Gastroesophageal sphincter (tissue), 4 donors: ENCODE measurements at regions not wholly inside any gene's neighbourhood (a gene's known extent, or its start where the extent isn't known, plus 50 kb on each side); places are given as distances from the start of the nearest gene placed in this dataset.
"Not testable (repeated sequence)": the region's sequence is repeated elsewhere in the genome, so short reads cannot be mapped to it uniquely, and the experiment has no call there.

Experiments used
- ATAC-seq: fragments of 150-250 bp; one replicate; pipeline ENCODE4 v1.9.1; 2016; ENCODE audit warnings: mild to moderate bottlenecking, moderate library complexity
- H3K27ac ChIP-seq, 4 donors: fragments of 200-600 bp; sonication (generic) in 3 of 4; 1 replicate in 3 of 4; 2 replicates in 1 of 4; pipeline ENCODE4 v1.5.1; 2016 to 2019
- H3K27me3 ChIP-seq: fragments of 200-600 bp; sonication (generic); one replicate; pipeline ENCODE4 v1.5.1; 2019
- H3K36me3 ChIP-seq, 2 donors: fragments of 200-600 bp; sonication (generic); one replicate each; pipeline ENCODE4 v1.5.1; 2019; ENCODE audit warnings: control low read depth in 1 of 2
- H3K4me1 ChIP-seq, 3 donors: fragments of 200-600 bp; sonication (generic); 1 replicate in 2 of 3; 2 replicates in 1 of 3; pipeline ENCODE4 v1.5.1; 2016 to 2019; ENCODE audit warnings: control low read depth in 2 of 3
- H3K4me3 ChIP-seq, 2 donors: fragments of 200-600 bp; sonication (generic); one replicate each; pipeline ENCODE4 v1.5.1; 2019; ENCODE audit warnings: mild to moderate bottlenecking in 1 of 2, moderate library complexity in 1 of 2
- H3K9me3 ChIP-seq, 3 donors: fragments of 200-600 bp; sonication (generic); one replicate each; pipeline ENCODE4 v1.5.1; 2017 to 2019; ENCODE audit warnings: control low read depth in 2 of 3
- EP300 ChIP-seq: sonication (generic); formaldehyde crosslinking; IDR thresholded peaks from one replicate; pipeline ENCODE4 v1.6.1; 2017; ENCODE audit warnings: antibody characterized with exemption, mild to moderate bottlenecking
- POLR2A ChIP-seq, 2 donors: fragments of 450-650 bp; IDR thresholded peaks; one replicate each; pipeline ENCODE4 v1.6.1; 2017; ENCODE audit warnings: antibody characterized with exemption in 2 of 2, mild to moderate bottlenecking in 2 of 2, moderate library complexity in 1 of 2
- POLR2AphosphoS5 ChIP-seq: sonication (generic); formaldehyde crosslinking; IDR thresholded peaks from one replicate; pipeline ENCODE4 v1.6.1; 2017; ENCODE audit warnings: antibody characterized with exemption
- WGBS, 2 donors: methylation state at CpG; one replicate each; pipeline ENCODE4 v1.1.5; 2018; ENCODE audit warnings: low coverage in 1 of 2; 5-methylcytosine and 5-hydroxymethylcytosine counted together
- TF ChIP-seq, protein P1 (sequence below), 4 experiments: fragments of 200-600 bp in 2 of 4; fragments of 450-650 bp in 2 of 4; sonication (generic) in 1 of 4; IDR thresholded peaks; one replicate each; pipeline ENCODE4 v1.5.1; 2017 to 2019; ENCODE audit warnings: antibody characterized with exemption in 4 of 4, mild to moderate bottlenecking in 2 of 4, moderate library complexity in 2 of 4

DNA sequence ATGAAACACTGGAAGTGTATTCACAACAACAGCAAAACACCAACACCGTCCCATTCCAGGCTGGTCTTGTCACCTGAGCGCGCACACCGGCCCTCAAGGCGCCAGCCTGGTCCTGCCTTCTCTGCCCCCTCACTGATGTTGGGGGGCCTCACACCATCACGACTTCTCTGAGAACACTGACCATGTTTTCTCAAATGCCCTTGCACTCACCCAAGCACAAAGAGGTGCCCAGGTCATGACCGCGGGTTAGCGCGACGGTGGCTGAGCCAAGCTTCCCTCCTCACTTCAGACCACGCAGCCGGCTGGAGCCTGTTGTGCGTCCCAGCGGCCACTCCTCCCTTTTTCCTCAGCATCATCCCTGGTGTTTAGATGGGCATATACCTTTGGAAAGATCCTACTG is 101.3 kb upstream of the SALL3 start:
- ATAC-seq, result no peak
- no peak overlapping the region for H3K27ac ChIP-seq
- H3K36me3 ChIP-seq, result no peaks in the 10 kb centered on the region
- peaks cover 0 to 1% (median 0%) of the 10 kb centered on the region in 3 donors for H3K9me3 ChIP-seq
- WGBS, 2 donors, result 93 to 97% methylated on average over 11 to 14 of the region's 15 CpGs
- peaks cover 32% of the 10 kb centered on the region for H3K27me3 ChIP-seq
- H3K4me3 ChIP-seq, result no peak overlapping the region
- TF ChIP-seq POLR2AphosphoS5 (no peak), EP300 (no peak), POLR2A (IDR thresholded peaks at IDR 0.05) (no peak)
- TF ChIP-seq, protein P1, sequence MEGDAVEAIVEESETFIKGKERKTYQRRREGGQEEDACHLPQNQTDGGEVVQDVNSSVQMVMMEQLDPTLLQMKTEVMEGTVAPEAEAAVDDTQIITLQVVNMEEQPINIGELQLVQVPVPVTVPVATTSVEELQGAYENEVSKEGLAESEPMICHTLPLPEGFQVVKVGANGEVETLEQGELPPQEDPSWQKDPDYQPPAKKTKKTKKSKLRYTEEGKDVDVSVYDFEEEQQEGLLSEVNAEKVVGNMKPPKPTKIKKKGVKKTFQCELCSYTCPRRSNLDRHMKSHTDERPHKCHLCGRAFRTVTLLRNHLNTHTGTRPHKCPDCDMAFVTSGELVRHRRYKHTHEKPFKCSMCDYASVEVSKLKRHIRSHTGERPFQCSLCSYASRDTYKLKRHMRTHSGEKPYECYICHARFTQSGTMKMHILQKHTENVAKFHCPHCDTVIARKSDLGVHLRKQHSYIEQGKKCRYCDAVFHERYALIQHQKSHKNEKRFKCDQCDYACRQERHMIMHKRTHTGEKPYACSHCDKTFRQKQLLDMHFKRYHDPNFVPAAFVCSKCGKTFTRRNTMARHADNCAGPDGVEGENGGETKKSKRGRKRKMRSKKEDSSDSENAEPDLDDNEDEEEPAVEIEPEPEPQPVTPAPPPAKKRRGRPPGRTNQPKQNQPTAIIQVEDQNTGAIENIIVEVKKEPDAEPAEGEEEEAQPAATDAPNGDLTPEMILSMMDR (IDR thresholded peaks at IDR 0.05), result no peak
- no peaks in the 10 kb centered on the region for H3K4me1 ChIP-seq

DNA sequence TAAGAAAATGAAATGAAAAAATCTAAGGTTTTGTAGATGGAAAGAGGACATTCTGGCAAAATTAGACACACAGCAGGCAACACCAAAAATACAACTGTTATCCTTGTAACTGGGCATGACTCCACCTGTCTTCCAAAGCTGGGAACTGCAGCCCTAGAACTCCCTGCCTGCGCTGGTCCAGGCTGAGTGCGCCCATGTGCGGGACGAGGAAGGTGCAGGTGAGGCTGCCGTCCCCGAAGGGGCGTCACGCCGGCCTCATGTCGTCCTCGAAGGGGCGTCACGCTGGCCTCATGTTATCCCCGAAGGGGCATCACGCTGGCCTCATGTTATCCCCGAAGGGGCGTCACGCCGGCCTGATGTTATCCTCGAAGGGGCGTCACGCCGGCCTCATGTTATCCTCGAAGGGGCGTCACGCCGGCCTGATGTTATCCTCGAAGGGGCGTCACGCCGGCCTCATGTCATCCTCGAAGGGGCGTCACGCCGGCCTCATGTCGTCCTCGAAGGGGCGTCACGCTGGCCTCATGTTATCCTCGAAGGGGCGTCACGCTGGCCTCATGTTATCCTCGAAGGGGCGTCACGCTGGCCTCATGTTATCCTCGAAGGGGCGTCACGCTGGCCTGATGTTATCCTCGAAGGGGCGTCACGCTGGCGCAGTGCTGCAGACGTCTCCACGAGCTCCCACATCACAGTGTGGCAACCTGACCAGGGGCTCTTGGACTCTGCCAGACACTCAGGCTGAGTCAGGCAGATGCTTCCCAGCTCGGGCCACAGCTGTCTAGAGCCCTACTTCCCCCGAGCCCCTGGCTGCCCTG is 100.3 kb upstream of the SALL3 start:
- not testable (repeated sequence) for ATAC-seq, H3K4me1 ChIP-seq, H3K36me3 ChIP-seq, H3K27ac ChIP-seq, H3K4me3 ChIP-seq
- TF ChIP-seq, protein P1 (IDR thresholded peaks at IDR 0.05), result peak in 1 of 4 experiments; percentile 46
- H3K27me3 ChIP-seq, result peaks cover 26% of the 10 kb centered on the region
- 61 to 76% methylated on average over 5 to 7 of the region's 56 CpGs for WGBS, 2 donors
- peaks cover 0 to 11% (median 0%) of the 10 kb centered on the region in 3 donors for H3K9me3 ChIP-seq

DNA sequence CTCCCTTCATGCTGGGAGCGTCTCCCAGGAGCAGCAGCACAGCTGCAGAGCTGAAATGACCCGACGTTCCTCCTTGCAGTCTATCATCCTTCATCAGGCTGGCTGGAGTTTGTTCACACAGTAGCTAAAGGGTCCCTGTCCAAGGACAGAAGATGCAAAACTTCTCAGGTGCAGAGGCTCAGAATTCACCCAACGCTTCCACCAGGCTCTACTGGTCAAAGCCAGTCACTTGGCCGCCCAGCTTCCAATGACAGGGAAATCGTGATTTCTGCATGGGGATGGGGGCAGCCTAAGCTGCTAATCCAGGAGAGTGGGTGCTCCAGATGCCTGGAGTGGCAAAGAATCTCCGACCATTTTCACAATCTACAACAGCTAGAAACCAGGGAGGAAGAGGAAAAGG is 97.0 kb upstream of the SALL3 start:
- Histone ChIP-seq H3K27me3 (no peaks in the 10 kb centered on the region), H3K4me1 (no peaks in the 10 kb centered on the region), H3K4me3 (no peak overlapping the region), H3K27ac (no peak overlapping the region), H3K36me3 (no peaks in the 10 kb centered on the region), H3K9me3 (peaks cover 0 to 41% (median 0%) of the 10 kb centered on the region in 3 donors)
- WGBS, 2 donors, result 36 to 71% methylated on average over 3 to 7 of the region's 7 CpGs
- ATAC-seq, result no peak
- TF ChIP-seq POLR2A (IDR thresholded peaks at IDR 0.05) (no peak), EP300 (no peak), POLR2AphosphoS5 (no peak)
- TF ChIP-seq, protein P1 (IDR thresholded peaks at IDR 0.05), result no peak

DNA sequence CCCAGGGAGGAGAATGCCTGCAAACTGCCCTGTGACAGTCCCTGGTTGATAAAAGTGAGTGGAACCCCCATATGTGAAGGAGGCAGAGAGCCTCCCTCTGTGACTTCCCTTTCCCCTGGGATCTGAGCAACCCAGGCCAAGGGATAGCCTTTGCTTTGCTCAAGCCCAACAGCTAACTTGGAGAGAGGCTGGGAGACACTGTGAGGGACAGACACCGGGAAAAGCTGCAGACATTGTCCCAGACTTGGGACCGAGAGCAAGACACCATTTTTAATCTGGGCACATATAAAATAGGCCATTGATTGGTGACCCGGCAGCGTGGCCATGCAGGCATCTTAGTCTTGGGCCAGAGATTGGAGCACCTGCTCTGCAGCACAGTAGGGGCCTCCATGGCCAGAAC is 96.1 kb upstream of the SALL3 start:
- Histone ChIP-seq H3K4me3 (no peak overlapping the region), H3K4me1 (no peaks in the 10 kb centered on the region), H3K36me3 (no peaks in the 10 kb centered on the region), H3K27ac (no peak overlapping the region), H3K9me3 (peaks cover 0 to 50% (median 0%) of the 10 kb centered on the region in 3 donors), H3K27me3 (no peaks in the 10 kb centered on the region)
- no peak for ATAC-seq
- WGBS, 2 donors, result 60% methylated on average over 1 of the region's 4 CpGs; no CpG with 5 or more reads in 1 of the 2 donors
- TF ChIP-seq, protein P1 (IDR thresholded peaks at IDR 0.05), result no peak
- TF ChIP-seq POLR2A (IDR thresholded peaks at IDR 0.05) (no peak), POLR2AphosphoS5 (no peak), EP300 (no peak)

DNA sequence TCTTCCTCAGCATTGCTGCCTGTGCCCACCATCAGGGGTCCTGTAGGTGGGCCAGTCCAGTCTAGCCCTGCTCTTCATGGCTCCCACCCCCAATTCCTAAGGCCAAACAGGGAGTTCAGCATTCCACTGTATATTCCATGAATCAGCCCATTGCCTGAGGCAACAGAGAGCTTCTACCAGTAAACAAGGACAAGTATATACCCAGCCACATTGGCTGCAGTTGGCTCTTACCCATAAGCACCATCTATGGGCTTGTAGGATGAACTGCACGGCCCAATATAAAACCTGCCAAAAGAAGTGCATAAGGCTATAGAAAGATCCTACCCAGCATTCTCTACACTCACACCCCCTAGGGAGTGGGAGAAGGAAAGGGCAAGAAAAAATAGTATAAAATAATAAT is 95.1 kb upstream of the SALL3 start:
- no peak for ATAC-seq
- Histone ChIP-seq H3K27me3 (no peaks in the 10 kb centered on the region), H3K9me3 (peaks cover 0 to 60% (median 0%) of the 10 kb centered on the region in 3 donors)

More for the DNA sequence above, 95.1 kb upstream of the SALL3 start:
- WGBS, 2 donors, result 67% methylated on average over 1 of the region's 1 CpG; no CpG with 5 or more reads in 1 of the 2 donors
- H3K4me3 ChIP-seq, result no peak overlapping the region
- TF ChIP-seq EP300 (no peak), POLR2A (IDR thresholded peaks at IDR 0.05) (no peak), POLR2AphosphoS5 (no peak)
- TF ChIP-seq, protein P1 (IDR thresholded peaks at IDR 0.05), result no peak
- H3K4me1 ChIP-seq, result no peaks in the 10 kb centered on the region
- H3K36me3 ChIP-seq, result no peaks in the 10 kb centered on the region
- no peak overlapping the region for H3K27ac ChIP-seq
